ENCODE measurements at regions not wholly inside any gene's neighbourhood (a gene's known extent, or its start where the extent isn't known, plus 50 kb on each side); places are given as distances from the start of the nearest gene placed in this dataset.
"Not testable (repeated sequence)": the region's sequence is repeated elsewhere in the genome, so short reads cannot be mapped to it uniquely, and the experiment has no call there.

- no peak for DNase-seq (ENCODE audit: low spot score)
- Histone ChIP-seq H3K27ac (no peak overlapping the region), H3K4me3 (no peak overlapping the region)
- no peak for TF ChIP-seq CTCF (IDR thresholded peaks at IDR 0.05)
Observed at GRCh38 chr15:69874321-69874720, 223.4 kb downstream of the TLE3 start.

GRCh38 chr15:69876064-69876940 is 221.4 kb downstream of the TLE3 start:
- DNase-seq (ENCODE audit: low spot score) = no peak
- Histone ChIP-seq H3K27ac (no peak overlapping the region), H3K4me3 (no peak overlapping the region)
- no peak for TF ChIP-seq CTCF (IDR thresholded peaks at IDR 0.05)

GRCh38 chr15:69879963-69880362 is 217.8 kb downstream of the TLE3 start:
- not testable (repeated sequence) for H3K27ac ChIP-seq; H3K4me3 ChIP-seq; DNase-seq (ENCODE audit: low spot score)

- H3K4me3 ChIP-seq = no peak overlapping the region
- no peak for TF ChIP-seq CTCF (IDR thresholded peaks at IDR 0.05)
- H3K27ac ChIP-seq = no peak overlapping the region
- DNase-seq (ENCODE audit: low spot score) = no peak
Observed at GRCh38 chr15:69880571-69881301, 217.0 kb downstream of the TLE3 start.

GRCh38 chr15:69881302-69881670 is 216.4 kb downstream of the TLE3 start:
- no peak for TF ChIP-seq CTCF (IDR thresholded peaks at IDR 0.05)

GRCh38 chr15:69881766-69882165 is 216.0 kb downstream of the TLE3 start:
- TF ChIP-seq CTCF (IDR thresholded peaks at IDR 0.05) = no peak
- Histone ChIP-seq H3K27ac (no peak overlapping the region), H3K4me3 (no peak overlapping the region)
- DNase-seq (ENCODE audit: low spot score) = no peak

More at GRCh38 chr15:69881302-69881670, 216.4 kb downstream of the TLE3 start:
- no peak for DNase-seq (ENCODE audit: low spot score)
- Histone ChIP-seq H3K4me3 (no peak overlapping the region), H3K27ac (no peak overlapping the region)

- H3K27ac ChIP-seq = no peak overlapping the region
- H3K4me3 ChIP-seq = no peak overlapping the region
- no peak for TF ChIP-seq CTCF (IDR thresholded peaks at IDR 0.05)
- DNase-seq (ENCODE audit: low spot score) = no peak
Observed at GRCh38 chr15:69883306-69883705, 214.4 kb downstream of the TLE3 start.
